ENCODE measurements at regions not wholly inside any gene's neighbourhood (a gene's known extent, or its start where the extent isn't known, plus 50 kb on each side); places are given as distances from the start of the nearest gene placed in this dataset.

DNA sequence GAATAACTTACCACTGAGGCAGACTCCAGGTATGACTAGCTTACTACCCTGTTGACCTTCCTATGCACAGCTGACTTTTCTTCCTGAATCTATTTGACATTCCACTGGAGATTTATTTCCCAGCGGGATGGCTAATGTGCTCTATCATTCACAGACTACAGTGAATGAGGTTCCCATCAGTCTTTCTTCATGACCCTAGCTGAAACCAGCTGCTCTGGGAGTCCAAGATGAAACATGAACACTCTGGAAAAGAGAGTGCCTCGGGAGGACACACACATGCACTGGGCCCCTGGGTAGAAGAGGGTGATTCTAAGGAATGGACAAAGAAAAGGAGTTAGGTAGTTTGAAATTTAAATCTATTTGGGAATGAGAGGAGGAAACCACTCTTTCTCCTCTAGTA, 82.6 kb upstream of the DST start:
- TF ChIP-seq ZNF274 (IDR thresholded peaks at IDR 0.05; ENCODE audit: low read depth, low read length) (no peak), YY1 (IDR thresholded peaks at IDR 0.05; ENCODE audit: insufficient read depth, insufficient read length) (no peak), SUZ12 (IDR thresholded peaks at IDR 0.05; ENCODE audit: extremely low read depth, insufficient read depth, insufficient read length) (no peak)

Data from NT2/D1 (cell line).